IMR-90 (cell line): ENCODE measurements at regions not wholly inside any gene's neighbourhood (a gene's known extent, or its start where the extent isn't known, plus 50 kb on each side); places are given as distances from the start of the nearest gene placed in this dataset.

Source experiments
- ATAC-seq: fragments of 200-7000 bp; cut with Tn5 transposase; 2 replicates; pipeline ENCODE4 v1.9.1; 2020; ENCODE audit warnings: low read depth, mild to moderate bottlenecking, moderate library complexity
- BruUV-seq: library from RNA; stranded (reverse); fragments of 400-500 nt; replicated peaks from 2 replicates; lab custom pipeline; 2021; lab: Mats Ljungman, UMichigan
- CTCF ChIA-PET: fragments of 300-600 bp; formaldehyde crosslinking; extraction: SDS; loops from one replicate; lab custom pipeline; 2021; ENCODE audit warnings: antibody characterized with exemption; lab: Yijun Ruan, JAX
- POLR2A ChIA-PET: fragments of 300-600 bp; sonication (Branson Sonifier 250); formaldehyde crosslinking; loops from one replicate; lab custom pipeline; 2022; ENCODE audit warnings: antibody characterized with exemption; ENCODE audit not compliant: unreplicated experiment; lab: Charles Lee
- DNase-seq: peaks from one replicate; pipeline ENCODE4 v3.0.0; 2013
- H2AFZ ChIP-seq: replicated peaks from 2 replicates; pipeline ENCODE3; 2013; ENCODE audit warnings: low read length, mild to moderate bottlenecking; ENCODE audit not compliant: poor library complexity
- H2AK5ac ChIP-seq: 2 replicates; pipeline ENCODE4 v1.6.1; 2013; ENCODE audit warnings: low read depth, low read length, inconsistent platforms
- H2AK9ac ChIP-seq: replicated peaks from 2 replicates; pipeline ENCODE3; 2013; ENCODE audit warnings: mild to moderate bottlenecking, low read depth, low read length, moderate library complexity; ENCODE audit not compliant: poor library complexity
- H2BK120ac ChIP-seq: 2 replicates; pipeline ENCODE4 v1.6.1; 2013; ENCODE audit warnings: low read depth, low read length, inconsistent platforms
- H2BK15ac ChIP-seq: 3 replicates; pipeline ENCODE4 v1.6.1; 2013; ENCODE audit warnings: low read depth, low read length, inconsistent platforms
- H2BK20ac ChIP-seq: 2 replicates; pipeline ENCODE4 v1.6.1; 2013; ENCODE audit warnings: low read depth, mild to moderate bottlenecking, inconsistent platforms, low read length, moderate library complexity
- H2BK5ac ChIP-seq: 2 replicates; pipeline ENCODE4 v1.6.1; 2013; ENCODE audit warnings: mild to moderate bottlenecking, low read depth, low read length, inconsistent platforms; ENCODE audit not compliant: poor library complexity, severe bottlenecking
- H3K14ac ChIP-seq: replicated peaks from 2 replicates; pipeline ENCODE4 v1.6.1; 2013; ENCODE audit warnings: low read depth, low read length, inconsistent platforms
- H3K18ac ChIP-seq: 2 replicates; pipeline ENCODE4 v1.6.1; 2013; ENCODE audit warnings: low read depth, low read length, control low read depth
- H3K23ac ChIP-seq: 2 replicates; pipeline ENCODE4 v1.6.1; 2013; ENCODE audit warnings: low read depth, low read length, inconsistent platforms
- H3K27ac ChIP-seq: 2 replicates; pipeline ENCODE4 v1.5.1; 2013; ENCODE audit warnings: mild to moderate bottlenecking, control low read depth, low read length; ENCODE audit not compliant: insufficient read depth
- H3K27me3 ChIP-seq: 2 replicates; pipeline ENCODE4 v1.6.1; 2013; ENCODE audit warnings: low read length; ENCODE audit not compliant: control insufficient read depth, insufficient read depth
- H3K36me3 ChIP-seq: 2 replicates; pipeline ENCODE4 v1.6.1; 2013; ENCODE audit warnings: low read length, mixed read lengths; ENCODE audit not compliant: control insufficient read depth, insufficient read depth
- H3K4ac ChIP-seq: 2 replicates; pipeline ENCODE4 v1.6.1; 2013; ENCODE audit warnings: low read depth, low read length, inconsistent platforms
- H3K4me1 ChIP-seq: 2 replicates; pipeline ENCODE4 v1.6.1; 2013; ENCODE audit warnings: low read length, mixed read lengths; ENCODE audit not compliant: control insufficient read depth, insufficient read depth
- H3K4me2 ChIP-seq: 2 replicates; pipeline ENCODE4 v1.6.1; 2013; ENCODE audit warnings: low read depth, mild to moderate bottlenecking, control low read depth, low read length, moderate library complexity
- H3K4me3 ChIP-seq: 2 replicates; pipeline ENCODE4 v1.5.1; 2013; ENCODE audit warnings: low read depth, mild to moderate bottlenecking, control low read depth, low read length, moderate library complexity; ENCODE audit not compliant: insufficient read depth
- H3K56ac ChIP-seq: 2 replicates; pipeline ENCODE4 v1.6.1; 2013; ENCODE audit warnings: low read length, inconsistent platforms; ENCODE audit not compliant: insufficient read depth; ENCODE audit errors: extremely low read depth
- H3K79me1 ChIP-seq, 2 experiments: 2 replicates each; pipeline ENCODE4 v1.6.1; 2013; ENCODE audit warnings: low read length in 2 of 2, inconsistent platforms in 1 of 2, low read depth in 1 of 2
- H3K9ac ChIP-seq: 2 replicates; pipeline ENCODE4 v1.6.1; 2013; ENCODE audit warnings: low read depth, low read length, control low read depth
- H3K9me1 ChIP-seq: 2 replicates; pipeline ENCODE4 v1.6.1; 2013; ENCODE audit warnings: low read length, inconsistent platforms; ENCODE audit not compliant: insufficient read depth
- H3K9me3 ChIP-seq: 2 replicates; pipeline ENCODE4 v1.6.1; 2013; ENCODE audit warnings: low read length; ENCODE audit not compliant: control insufficient read depth, insufficient read depth
- H4K20me1 ChIP-seq: 2 replicates; pipeline ENCODE4 v1.6.1; 2013; ENCODE audit warnings: low read length, inconsistent platforms; ENCODE audit not compliant: insufficient read depth
- H4K5ac ChIP-seq: 2 replicates; pipeline ENCODE4 v1.6.1; 2013; ENCODE audit warnings: mild to moderate bottlenecking, low read depth, low read length, control low read depth
- H4K8ac ChIP-seq, 2 experiments: 2 replicates each; pipeline ENCODE4 v1.6.1; 2013; ENCODE audit warnings: low read depth in 2 of 2, low read length in 2 of 2, control low read depth in 1 of 2, inconsistent platforms in 1 of 2
- H4K91ac ChIP-seq: 2 replicates; pipeline ENCODE4 v1.6.1; 2013; ENCODE audit warnings: low read depth, low read length, inconsistent platforms; ENCODE audit not compliant: insufficient read depth
- CTCF ChIP-seq: conservative IDR thresholded peaks from 2 replicates; pipeline ENCODE4 v1.5.1; 2012; ENCODE audit warnings: mild to moderate bottlenecking, low read depth, low read length, improper control_type of control experiment
- ELK1 ChIP-seq: fragments of 150-350 bp; IDR thresholded peaks from 2 replicates; pipeline ENCODE4 v1.6.1; 2016; ENCODE audit warnings: low read depth, mild to moderate bottlenecking, low read length, moderate library complexity, borderline replicate concordance
- FOS ChIP-seq: fragments of 150-350 bp; IDR thresholded peaks from 2 replicates; pipeline ENCODE4 v1.6.1; 2016; ENCODE audit warnings: low read depth, low read length
- MAFK ChIP-seq: IDR thresholded peaks from 2 replicates; pipeline ENCODE4 v1.6.1; 2012; ENCODE audit warnings: low read depth, low read length, improper control_type of control experiment
- NFE2L2 ChIP-seq: fragments of 150-350 bp; IDR thresholded peaks from 2 replicates; pipeline ENCODE4 v1.6.1; 2016; ENCODE audit warnings: low read depth, mild to moderate bottlenecking, low read length
- POLR2A ChIP-seq: IDR thresholded peaks from 2 replicates; pipeline ENCODE4 v1.6.1; 2012; ENCODE audit warnings: mild to moderate bottlenecking, low read depth, low read length
- RAD21 ChIP-seq: IDR thresholded peaks from 2 replicates; pipeline ENCODE4 v1.6.1; 2012; ENCODE audit warnings: low read length, improper control_type of control experiment
- RCOR1 ChIP-seq: IDR thresholded peaks from 2 replicates; pipeline ENCODE4 v1.6.1; 2012; ENCODE audit warnings: mild to moderate bottlenecking, low read length, improper control_type of control experiment; ENCODE audit not compliant: insufficient replicate concordance
- SMC3 ChIP-seq: fragments of 150-350 bp; IDR thresholded peaks from 2 replicates; pipeline ENCODE4 v1.6.1; 2016; ENCODE audit warnings: low read depth, mild to moderate bottlenecking, antibody characterized with exemption, low read length, moderate library complexity
- WGBS, 2 experiments: methylation state at CpG; one replicate each; pipeline versions ENCODE4 v1.1.5 to v1.1.7; 2013; ENCODE audit warnings: missing lambda C conversion rate in 2 of 2; ENCODE audit not compliant: insufficient read length in 1 of 2; ENCODE audit errors: extremely low coverage in 2 of 2; 5-methylcytosine and 5-hydroxymethylcytosine counted together
- dilution Hi-C: fragments of 300-500 bp; cut with HindIII; formaldehyde crosslinking; loops from one replicate; pipeline ENCODE4 v1.14.3; 2018; ENCODE audit warnings: low sequenced_read_pairs; ENCODE audit not compliant: unreplicated experiment
- in situ Hi-C: fragments of 300-500 bp; cut with MboI; formaldehyde crosslinking; loops from 3 replicates; pipeline ENCODE4 v1.14.3; 2019; ENCODE audit warnings: low sequenced_read_pairs, inconsistent platforms, mixed read lengths
- intact Hi-C: fragments of 100-400 bp; cut with micrococcal nuclease; formaldehyde crosslinking; loops from 2 replicates; pipeline ENCODE4 v1.10.0; 2022

GRCh38 chr6:48560408-48560807 is 449.4 kb upstream of the PTCHD4 start:
- H3K14ac ChIP-seq = no peak overlapping the region
- H2AFZ ChIP-seq = no peak overlapping the region
- H3K23ac ChIP-seq = no peak overlapping the region
- ATAC-seq (peak; percentile 35; the same call in 1 of the 2 replicates), DNase-seq (peak; percentile 22)
- H3K9me3 ChIP-seq = no peaks in the 10 kb centered on the region
- no peak overlapping the region for H2AK5ac ChIP-seq
- H4K20me1 ChIP-seq = no peaks in the 10 kb centered on the region
- H3K4me1 ChIP-seq = no peaks in the 10 kb centered on the region
- no peak overlapping the region for H2BK120ac ChIP-seq
- dilution Hi-C loops (no loop called here), in situ Hi-C loops (no loop called here), intact Hi-C loops (no loop called here)
- H3K4ac ChIP-seq = no peak overlapping the region
- no peak overlapping the region for H3K4me2 ChIP-seq
- BruUV-seq = no TSS peak
- H3K27me3 ChIP-seq = no peaks in the 10 kb centered on the region
- ChIA-PET POLR2A (no interaction called here), CTCF (interaction anchor here (0.6 kb wide), 1 partner anchor 13 kb away, joined by 3 read pairs; no protein-coding TSS in a partner anchor)
- no peak overlapping the region for H4K8ac ChIP-seq
- H3K18ac ChIP-seq = no peak overlapping the region
- TF ChIP-seq ELK1 (no peak), POLR2A (no peak), NFE2L2 (no peak), FOS (no peak), RCOR1 (no peak), SMC3 (no peak), CTCF (no peak), RAD21 (no peak), MAFK (no peak)
- H2AK9ac ChIP-seq = no peak overlapping the region
- no peak overlapping the region for H3K27ac ChIP-seq
- no peak overlapping the region for H2BK5ac ChIP-seq
- WGBS, 2 experiments = 44% methylated on average over 1 of the region's 3 CpGs; no CpG with 5 or more reads in 1 of the 2 experiments
- H3K56ac ChIP-seq = no peak overlapping the region
- H3K9ac ChIP-seq = no peak overlapping the region
- H2BK15ac ChIP-seq = no peak overlapping the region
- no peak overlapping the region for H3K4me3 ChIP-seq
- H3K36me3 ChIP-seq = no peaks in the 10 kb centered on the region
- no peak overlapping the region for H2BK20ac ChIP-seq
- H3K79me1 ChIP-seq = no peaks in the 10 kb centered on the region
- no peaks in the 10 kb centered on the region for H3K9me1 ChIP-seq
- no peak overlapping the region for H4K91ac ChIP-seq
- H4K5ac ChIP-seq = no peak overlapping the region
